Immature natural killer cell (primary cell): ENCODE measurements at regions not wholly inside any gene's neighbourhood (a gene's known extent, or its start where the extent isn't known, plus 50 kb on each side); places are given as distances from the start of the nearest gene placed in this dataset.

Experiments used
- DNase-seq, 3 donors: peaks; one replicate each; pipeline ENCODE4 v3.0.0; 2022; ENCODE audit warnings: mixed read lengths in 1 of 3
- H3K27ac Mint-ChIP-seq, 6 donors: one replicate each; pipeline ENCODE4 v1.8.0; 2020; ENCODE audit warnings: mixed read lengths in 6 of 6, mild to moderate bottlenecking in 5 of 6, inconsistent platforms in 4 of 6, moderate library complexity in 3 of 6
- H3K27me3 Mint-ChIP-seq, 3 donors: one replicate each; pipeline ENCODE4 v1.8.0; 2020 to 2021; ENCODE audit warnings: low read depth in 3 of 3, mild to moderate bottlenecking in 3 of 3, mixed read lengths in 3 of 3, moderate library complexity in 3 of 3, inconsistent platforms in 1 of 3
- H3K36me3 Mint-ChIP-seq, 3 donors: one replicate each; pipeline ENCODE4 v1.8.0; 2020; ENCODE audit warnings: mixed read lengths in 3 of 3, inconsistent platforms in 2 of 3, mild to moderate bottlenecking in 2 of 3
- H3K4me1 Mint-ChIP-seq, 2 donors: one replicate each; pipeline ENCODE4 v1.8.0; 2020; ENCODE audit warnings: inconsistent platforms in 2 of 2, mild to moderate bottlenecking in 2 of 2, mixed read lengths in 2 of 2, moderate library complexity in 1 of 2
- H3K4me3 Mint-ChIP-seq, 5 donors: one replicate each; pipeline ENCODE4 v1.8.0; 2020; ENCODE audit warnings: mild to moderate bottlenecking in 5 of 5, mixed read lengths in 5 of 5, inconsistent platforms in 3 of 5, moderate library complexity in 3 of 5
- H3K9me3 Mint-ChIP-seq, 6 donors: one replicate each; pipeline ENCODE4 v1.8.0; 2020; ENCODE audit warnings: mild to moderate bottlenecking in 6 of 6, mixed read lengths in 6 of 6, inconsistent platforms in 4 of 6, moderate library complexity in 3 of 6

GRCh38 chr13:94968757-94969086 is 256.4 kb upstream of the SOX21 start:
- DNase-seq, result no peak
- Mint-ChIP-seq H3K36me3 (no peaks in the 10 kb centered on the region), H3K27me3 (peaks cover 7 to 12% (median 8%) of the 10 kb centered on the region in 3 donors), H3K9me3 (peaks cover 0 to 3% (median 0%) of the 10 kb centered on the region in 6 donors), H3K4me3 (no peak overlapping the region), H3K4me1 (no peaks in the 10 kb centered on the region), H3K27ac (no peak overlapping the region)

DNA sequence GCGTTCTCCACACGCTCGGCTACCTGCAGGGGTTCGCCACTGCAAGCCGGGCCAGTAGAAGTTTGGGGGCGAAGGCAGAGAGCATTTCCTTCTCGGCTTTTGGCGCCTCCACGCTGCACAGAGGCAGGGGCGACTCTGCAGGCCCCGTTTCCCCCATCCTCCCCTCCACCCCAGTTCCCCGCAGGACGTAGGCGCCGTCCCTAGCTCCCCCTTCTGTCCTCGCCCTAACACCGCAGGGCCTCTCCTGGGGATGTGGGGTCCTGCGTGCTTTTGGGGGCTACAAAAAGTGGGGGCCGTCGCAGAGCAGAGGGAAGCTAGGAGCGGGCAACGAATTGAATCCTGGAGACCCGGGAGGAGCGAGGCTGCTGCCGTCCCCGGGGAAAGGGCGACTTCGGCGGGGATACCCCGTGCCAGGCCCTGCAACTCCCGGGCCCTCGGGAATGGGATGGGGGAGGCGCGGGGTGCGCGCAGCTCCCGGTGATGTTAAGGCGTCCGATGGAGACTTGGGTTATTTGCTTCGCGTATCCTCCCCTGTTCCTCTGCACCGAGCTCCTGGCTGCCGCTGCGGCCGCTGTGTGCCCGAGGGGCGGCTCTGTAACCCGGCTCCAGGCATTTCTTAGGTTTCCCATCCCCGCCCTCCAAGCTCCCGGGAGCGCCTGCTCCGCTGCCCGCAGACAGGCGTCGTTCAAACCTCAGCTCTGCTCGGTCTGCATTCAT is 255.9 kb upstream of the SOX21 start:
- no peaks in the 10 kb centered on the region for H3K36me3 Mint-ChIP-seq
- no peak overlapping the region for H3K27ac Mint-ChIP-seq
- H3K27me3 Mint-ChIP-seq, result peaks cover 7 to 13% (median 8%) of the 10 kb centered on the region in 3 donors
- H3K4me3 Mint-ChIP-seq, result no peak overlapping the region
- DNase-seq, result no peak
- H3K4me1 Mint-ChIP-seq, result no peaks in the 10 kb centered on the region
- H3K9me3 Mint-ChIP-seq, result peaks cover 0 to 3% (median 0%) of the 10 kb centered on the region in 6 donors

DNA sequence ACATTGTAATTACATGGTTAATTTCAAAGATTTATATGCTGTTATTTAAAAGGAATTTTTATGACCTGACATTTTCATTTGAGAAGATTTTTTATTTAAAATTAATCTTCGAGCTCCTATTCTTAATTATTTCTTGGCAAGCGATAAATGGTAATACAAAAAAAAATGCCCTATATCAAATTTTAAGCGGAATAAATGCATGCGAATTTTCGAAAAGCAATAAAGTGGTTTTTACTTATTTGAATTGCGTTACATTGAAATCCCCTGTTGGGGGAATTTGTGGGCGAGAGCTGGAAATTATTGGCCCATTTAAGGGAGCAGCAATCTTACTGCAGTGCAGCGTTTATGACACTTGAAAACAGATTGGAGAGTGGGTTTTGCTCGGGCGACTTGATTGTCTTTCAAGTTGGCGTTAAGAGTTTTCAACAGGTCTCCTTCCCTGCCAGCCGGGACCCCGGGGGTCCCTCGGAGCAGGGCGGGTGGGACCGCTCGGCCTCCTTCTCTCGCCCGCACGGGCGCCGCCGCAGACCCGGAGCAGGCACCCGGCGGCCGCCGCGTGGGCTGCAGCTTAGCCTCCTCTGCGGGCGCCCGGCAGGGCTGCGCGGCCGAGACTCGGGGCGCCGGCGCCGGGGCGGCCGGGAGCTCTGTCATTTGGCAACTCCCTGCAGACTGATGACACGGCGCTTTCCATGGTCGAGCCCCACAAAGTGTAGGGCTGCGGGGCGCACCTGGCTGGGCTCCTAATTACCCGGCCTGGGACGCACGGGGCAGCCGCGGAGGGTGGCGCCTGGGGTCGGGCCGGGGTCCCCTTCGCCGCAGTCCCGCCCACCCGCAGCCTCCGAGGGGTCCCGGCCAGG is 255.1 kb upstream of the SOX21 start:
- peaks cover 0 to 5% (median 0%) of the 10 kb centered on the region in 6 donors for H3K9me3 Mint-ChIP-seq
- no peak overlapping the region for H3K4me3 Mint-ChIP-seq
- H3K36me3 Mint-ChIP-seq, result no peaks in the 10 kb centered on the region
- H3K4me1 Mint-ChIP-seq, result no peaks in the 10 kb centered on the region
- H3K27ac Mint-ChIP-seq, result no peak overlapping the region
- DNase-seq, result no peak
- H3K27me3 Mint-ChIP-seq, result peaks cover 7 to 18% (median 10%) of the 10 kb centered on the region in 3 donors

DNA sequence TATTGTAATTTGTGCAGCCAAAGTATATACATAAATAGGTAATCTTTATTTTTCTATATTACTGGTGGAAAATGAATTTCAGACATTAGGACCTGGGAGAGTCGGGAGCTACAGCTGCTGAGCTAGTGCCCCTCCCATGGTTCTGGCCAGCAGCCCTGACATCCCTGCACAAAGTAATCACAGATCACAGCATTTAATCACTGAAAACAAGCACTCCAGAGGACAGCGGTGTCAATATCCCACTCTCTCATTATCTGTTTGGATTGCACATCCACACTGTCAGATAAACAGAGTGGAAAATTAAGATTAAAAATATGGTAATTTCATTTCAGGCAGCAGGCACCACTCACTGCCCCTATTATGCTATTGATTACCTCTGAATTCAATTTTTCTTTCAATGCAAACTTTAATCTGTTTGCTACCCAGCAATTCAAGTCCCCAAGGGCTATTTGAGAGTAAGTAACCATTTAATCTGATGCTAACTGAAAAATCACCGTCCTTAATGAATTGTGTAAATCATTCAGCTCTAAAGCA is 254.1 kb upstream of the SOX21 start:
- H3K9me3 Mint-ChIP-seq, result peaks cover 0 to 8% (median 0%) of the 10 kb centered on the region in 6 donors
- H3K4me3 Mint-ChIP-seq, result no peak overlapping the region
- H3K27me3 Mint-ChIP-seq, result peaks cover 7 to 20% (median 9%) of the 10 kb centered on the region in 3 donors
- H3K36me3 Mint-ChIP-seq, result no peaks in the 10 kb centered on the region
- no peak overlapping the region for H3K27ac Mint-ChIP-seq
- DNase-seq, result no peak
- no peaks in the 10 kb centered on the region for H3K4me1 Mint-ChIP-seq

DNA sequence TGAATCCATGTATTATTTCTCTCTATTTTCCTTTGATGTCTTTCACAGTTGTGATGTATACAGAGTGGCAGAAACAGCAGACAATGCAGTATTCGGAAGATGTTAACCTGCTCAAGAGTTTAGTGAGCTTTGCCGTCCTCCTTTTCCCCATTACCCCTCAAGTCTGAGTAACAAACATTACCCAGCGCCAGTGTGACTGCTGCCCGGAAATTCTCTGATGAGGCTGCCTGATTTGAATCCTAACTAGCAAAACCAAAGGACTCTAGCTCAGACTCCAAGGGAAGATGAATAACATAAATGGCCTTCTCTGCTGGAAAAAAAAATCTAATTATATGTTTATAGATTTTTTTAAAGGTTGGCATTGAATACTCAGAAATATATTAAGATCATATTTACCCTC is 247.3 kb upstream of the SOX21 start:
- Mint-ChIP-seq H3K27ac (no peak overlapping the region), H3K9me3 (peaks cover 0 to 8% (median 0%) of the 10 kb centered on the region in 6 donors), H3K27me3 (peaks cover 0 to 9% (median 4%) of the 10 kb centered on the region in 3 donors), H3K4me3 (no peak overlapping the region), H3K4me1 (no peaks in the 10 kb centered on the region), H3K36me3 (no peaks in the 10 kb centered on the region)
- DNase-seq, result no peak

- Mint-ChIP-seq H3K27ac (no peak overlapping the region), H3K27me3 (peaks cover 0 to 4% (median 4%) of the 10 kb centered on the region in 3 donors), H3K36me3 (no peaks in the 10 kb centered on the region), H3K4me3 (no peak overlapping the region), H3K4me1 (no peaks in the 10 kb centered on the region), H3K9me3 (peaks cover 0 to 8% (median 3%) of the 10 kb centered on the region in 6 donors)
- DNase-seq, result no peak
Observed at GRCh38 chr13:94956417-94957110, 244.2 kb upstream of the SOX21 start.

- Mint-ChIP-seq H3K36me3 (no peaks in the 10 kb centered on the region), H3K4me3 (no peak overlapping the region), H3K27ac (no peak overlapping the region), H3K27me3 (peaks cover 3 to 5% (median 4%) of the 10 kb centered on the region in 3 donors), H3K4me1 (no peaks in the 10 kb centered on the region), H3K9me3 (peaks cover 0 to 6% (median 4%) of the 10 kb centered on the region in 6 donors)
- no peak for DNase-seq
Observed at GRCh38 chr13:94952787-94953186, 240.4 kb upstream of the SOX21 start.

GRCh38 chr13:94950303-94950702 is 238.0 kb upstream of the SOX21 start:
- peaks cover 0 to 10% (median 4%) of the 10 kb centered on the region in 6 donors for H3K9me3 Mint-ChIP-seq
- no peak overlapping the region for H3K27ac Mint-ChIP-seq
- H3K36me3 Mint-ChIP-seq, result no peaks in the 10 kb centered on the region
- H3K4me1 Mint-ChIP-seq, result no peaks in the 10 kb centered on the region
- no peak overlapping the region for H3K4me3 Mint-ChIP-seq
- DNase-seq, result no peak
- H3K27me3 Mint-ChIP-seq, result peaks cover 4 to 7% (median 6%) of the 10 kb centered on the region in 3 donors

DNA sequence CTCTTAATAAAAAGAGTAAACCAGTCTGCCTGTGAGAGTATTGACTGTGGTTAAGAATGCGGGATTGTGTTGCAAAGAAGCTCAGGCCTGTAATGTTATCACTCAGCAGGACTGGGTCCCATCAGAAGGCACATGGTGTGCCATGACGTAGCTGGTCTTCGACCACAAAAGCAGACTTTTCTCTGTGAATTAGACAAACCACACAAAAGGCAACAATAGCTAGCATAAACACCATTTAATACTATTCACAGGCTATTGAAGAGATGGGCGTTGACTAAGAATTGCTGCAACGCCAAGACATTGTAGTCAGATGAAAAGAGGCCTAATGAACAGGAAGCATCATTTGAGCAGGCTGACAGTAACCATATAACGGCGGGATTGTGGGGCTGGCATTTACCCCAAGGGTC is 235.6 kb upstream of the SOX21 start:
- Mint-ChIP-seq H3K27ac (no peak overlapping the region), H3K4me1 (no peaks in the 10 kb centered on the region), H3K4me3 (no peak overlapping the region), H3K9me3 (peaks cover 0 to 7% (median 3%) of the 10 kb centered on the region in 6 donors), H3K36me3 (no peaks in the 10 kb centered on the region), H3K27me3 (peaks cover 4 to 7% (median 6%) of the 10 kb centered on the region in 3 donors)
- DNase-seq, result no peak

DNA sequence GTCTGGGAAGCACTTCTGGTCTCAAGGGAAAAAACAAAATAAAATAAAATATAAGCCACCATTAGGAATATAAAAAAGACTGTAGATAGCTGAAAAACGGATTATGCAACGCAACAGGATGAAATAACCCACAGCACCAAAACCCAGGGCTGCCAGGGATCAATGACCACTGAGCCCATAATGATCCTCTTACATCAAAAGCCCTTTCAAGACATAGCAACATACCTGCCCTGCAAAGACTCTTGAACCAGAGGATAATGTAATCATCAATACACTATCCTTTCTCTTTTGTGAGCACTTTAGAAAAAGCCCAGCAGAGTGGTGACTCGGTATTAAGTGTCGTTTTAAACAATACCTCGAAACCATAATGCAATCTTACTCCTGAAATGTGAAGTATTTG is 235.0 kb upstream of the SOX21 start:
- peaks cover 2 to 7% (median 5%) of the 10 kb centered on the region in 3 donors for H3K27me3 Mint-ChIP-seq
- no peak overlapping the region for H3K27ac Mint-ChIP-seq
- no peaks in the 10 kb centered on the region for H3K4me1 Mint-ChIP-seq
- DNase-seq, result no peak
- no peak overlapping the region for H3K4me3 Mint-ChIP-seq
- no peaks in the 10 kb centered on the region for H3K36me3 Mint-ChIP-seq
- peaks cover 0 to 7% (median 0%) of the 10 kb centered on the region in 6 donors for H3K9me3 Mint-ChIP-seq

DNA sequence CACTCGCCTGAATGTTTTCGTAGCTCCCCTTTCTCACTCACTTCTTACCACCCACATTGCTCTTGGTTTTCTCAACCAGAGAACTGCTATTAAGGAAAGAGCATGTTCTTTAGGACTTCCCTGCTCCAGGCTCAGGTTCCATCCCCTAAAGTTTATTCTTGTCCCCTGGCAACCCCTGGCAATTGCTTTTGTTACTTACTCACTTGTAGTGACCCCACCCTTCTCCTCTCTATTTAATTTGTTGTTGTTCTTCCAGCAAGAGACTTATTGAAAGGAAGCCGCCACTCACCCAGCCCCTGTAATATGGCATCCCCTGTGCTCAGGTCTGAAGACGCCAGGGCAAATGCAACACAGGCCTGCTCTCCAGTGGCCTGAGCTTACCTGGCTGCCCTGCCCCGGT is 233.7 kb upstream of the SOX21 start:
- H3K27me3 Mint-ChIP-seq, result peaks cover 0 to 7% (median 4%) of the 10 kb centered on the region in 3 donors
- H3K9me3 Mint-ChIP-seq, result peaks cover 0 to 9% (median 1%) of the 10 kb centered on the region in 6 donors
- H3K36me3 Mint-ChIP-seq, result no peaks in the 10 kb centered on the region
- no peak overlapping the region for H3K27ac Mint-ChIP-seq
- no peak overlapping the region for H3K4me3 Mint-ChIP-seq
- DNase-seq, result no peak
- no peaks in the 10 kb centered on the region for H3K4me1 Mint-ChIP-seq

- Mint-ChIP-seq H3K9me3 (peaks cover 0 to 12% (median 5%) of the 10 kb centered on the region in 6 donors), H3K4me1 (no peaks in the 10 kb centered on the region), H3K27me3 (peaks cover 0 to 4% (median 0%) of the 10 kb centered on the region in 3 donors), H3K27ac (no peak overlapping the region), H3K4me3 (no peak overlapping the region), H3K36me3 (no peaks in the 10 kb centered on the region)
- DNase-seq, result no peak
Observed at GRCh38 chr13:94938124-94938523, 225.8 kb upstream of the SOX21 start.

- Mint-ChIP-seq H3K4me3 (no peak overlapping the region), H3K36me3 (no peaks in the 10 kb centered on the region), H3K9me3 (peaks cover 0 to 14% (median 6%) of the 10 kb centered on the region in 6 donors), H3K27ac (no peak overlapping the region), H3K4me1 (no peaks in the 10 kb centered on the region), H3K27me3 (peaks cover 0 to 4% (median 0%) of the 10 kb centered on the region in 3 donors)
- DNase-seq, result no peak
Observed at GRCh38 chr13:94936633-94937032, 224.3 kb upstream of the SOX21 start.
